HepG2 (cell line): ENCODE measurements at regions not wholly inside any gene's neighbourhood (a gene's known extent, or its start where the extent isn't known, plus 50 kb on each side); places are given as distances from the start of the nearest gene placed in this dataset.

Source experiments
- CREB1 ChIP-seq, 2 experiments: fragments of 450-650 bp in 1 of 2; IDR thresholded peaks; 2 replicates each; pipeline ENCODE4 v1.6.1; 2016 to 2017; ENCODE audit warnings: control low read depth in 1 of 2, mild to moderate bottlenecking in 1 of 2, missing compliant biosample characterization in 1 of 2, missing genetic modification characterization in 1 of 2
- E2F1 ChIP-seq: sonication (generic); formaldehyde crosslinking; IDR thresholded peaks from 2 replicates; pipeline ENCODE4 v1.5.0; 2020; ENCODE audit warnings: missing genetic modification reagents
- FOSL1 ChIP-seq: sonication (generic); formaldehyde crosslinking; IDR thresholded peaks from 2 replicates; pipeline ENCODE4 v1.9.0; 2021; ENCODE audit warnings: missing genetic modification reagents, borderline replicate concordance
- FOXP1 ChIP-seq, 2 experiments: fragments of 450-650 bp in 1 of 2; IDR thresholded peaks; 2 replicates each; pipeline ENCODE4 v1.6.1; 2017 to 2018; ENCODE audit warnings: antibody characterized with exemption in 1 of 2
- HHEX ChIP-seq: IDR thresholded peaks from 2 replicates; pipeline ENCODE4 v1.6.1; 2016; ENCODE audit warnings: control low read depth
- KDM1A ChIP-seq: IDR thresholded peaks from 2 replicates; pipeline ENCODE4 v1.6.1; 2016; ENCODE audit warnings: missing compliant biosample characterization
- NONO ChIP-seq, 2 experiments: fragments of 450-650 bp in 1 of 2; sonication (generic) in 1 of 2; formaldehyde crosslinking in 1 of 2; IDR thresholded peaks in 1 of 2; conservative IDR thresholded peaks in 1 of 2; 2 replicates each; pipeline versions ENCODE4 v1.6.1 to v1.8.0; 2017 to 2022; ENCODE audit warnings: mild to moderate bottlenecking in 1 of 2, missing genetic modification reagents in 1 of 2, moderate library complexity in 1 of 2
- PHB2 ChIP-seq: fragments of 450-650 bp; IDR thresholded peaks from 2 replicates; pipeline ENCODE4 v1.6.1; 2018; ENCODE audit not compliant: partially characterized antibody
- RBM22 ChIP-seq: fragments of 200-400 bp; formaldehyde crosslinking; optimal IDR thresholded peaks from 2 replicates; pipeline ENCODE3; 2017; ENCODE audit warnings: mild to moderate bottlenecking, low read length, moderate library complexity
- RELA ChIP-seq: sonication (generic); formaldehyde crosslinking; IDR thresholded peaks from 2 replicates; pipeline ENCODE4 v1.4.0; 2020; ENCODE audit warnings: missing genetic modification reagents
- RFX1 ChIP-seq: fragments of 450-650 bp; IDR thresholded peaks from 2 replicates; pipeline ENCODE4 v1.6.1; 2017
- SMYD3 ChIP-seq: sonication (generic); formaldehyde crosslinking; IDR thresholded peaks from 2 replicates; pipeline ENCODE4 v1.8.1; 2023; ENCODE audit warnings: mild to moderate bottlenecking, missing genetic modification reagents
- SP5 ChIP-seq: IDR thresholded peaks from 2 replicates; pipeline ENCODE4 v1.6.1; 2016; ENCODE audit warnings: low read depth, borderline replicate concordance
- ZNF124 ChIP-seq: sonication (generic); formaldehyde crosslinking; IDR thresholded peaks from 2 replicates; pipeline ENCODE4 v1.4.0; 2020; ENCODE audit warnings: missing genetic modification reagents
- ZNF263 ChIP-seq: sonication (generic); formaldehyde crosslinking; IDR thresholded peaks from 2 replicates; pipeline ENCODE4 v1.4.0; 2020; ENCODE audit warnings: missing genetic modification reagents
- ZXDC ChIP-seq: sonication (generic); formaldehyde crosslinking; IDR thresholded peaks from 2 replicates; pipeline ENCODE4 v1.5.0; 2020; ENCODE audit warnings: mild to moderate bottlenecking, missing genetic modification reagents
- TF ChIP-seq, protein P1 (sequence below): IDR thresholded peaks from 2 replicates; pipeline ENCODE4 v1.6.1; 2016; ENCODE audit warnings: missing compliant biosample characterization, missing genetic modification reagents, borderline replicate concordance
- TF ChIP-seq, protein P2 (sequence below): IDR thresholded peaks from 2 replicates; pipeline ENCODE4 v1.6.1; 2016; ENCODE audit warnings: low read depth, missing genetic modification reagents, missing compliant biosample characterization
- TF ChIP-seq, protein P3 (sequence below): sonication (generic); formaldehyde crosslinking; IDR thresholded peaks from 2 replicates; pipeline ENCODE4 v1.5.1; 2020; ENCODE audit warnings: mild to moderate bottlenecking, moderate library complexity, missing genetic modification reagents

DNA sequence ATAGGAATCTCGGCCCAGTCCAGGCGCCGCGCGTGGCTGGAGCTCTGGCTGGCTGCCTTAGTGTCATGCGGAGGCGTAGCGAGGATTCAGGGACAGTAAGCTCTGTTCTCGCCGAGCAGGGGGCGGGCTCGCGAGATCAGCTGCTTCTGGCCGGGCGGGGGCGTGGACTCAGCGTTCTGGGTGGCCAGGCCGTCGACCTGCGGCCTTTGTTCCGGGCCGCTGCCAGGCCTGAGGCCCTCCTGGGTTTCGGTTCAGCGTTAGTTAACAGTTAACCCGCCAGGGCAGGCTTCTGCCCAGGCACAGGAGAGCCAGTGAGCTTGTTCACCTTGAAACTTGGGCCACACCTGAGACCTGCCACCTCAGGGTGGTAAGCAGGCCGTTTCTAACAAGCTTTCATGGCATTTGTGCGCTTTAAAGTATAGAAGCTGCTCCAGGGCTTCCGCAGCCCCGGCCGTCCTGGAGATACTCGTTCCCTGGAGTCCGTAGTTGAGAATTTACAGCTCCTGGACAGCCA, 332.2 kb upstream of the SGCG start (continued):
- TF ChIP-seq ZNF124 (CRISPR knock-in tag): no peak
- TF ChIP-seq NONO (IDR thresholded peaks at IDR 0.05): no peak
- 0 out of 2 replicates have a peak, but pooled peaks have one; percentile 13 for TF ChIP-seq NONO (CRISPR knock-in tag; conservative IDR thresholded peaks at IDR 0.05)
- TF ChIP-seq RELA (CRISPR knock-in tag): no peak
- TF ChIP-seq, protein P1, sequence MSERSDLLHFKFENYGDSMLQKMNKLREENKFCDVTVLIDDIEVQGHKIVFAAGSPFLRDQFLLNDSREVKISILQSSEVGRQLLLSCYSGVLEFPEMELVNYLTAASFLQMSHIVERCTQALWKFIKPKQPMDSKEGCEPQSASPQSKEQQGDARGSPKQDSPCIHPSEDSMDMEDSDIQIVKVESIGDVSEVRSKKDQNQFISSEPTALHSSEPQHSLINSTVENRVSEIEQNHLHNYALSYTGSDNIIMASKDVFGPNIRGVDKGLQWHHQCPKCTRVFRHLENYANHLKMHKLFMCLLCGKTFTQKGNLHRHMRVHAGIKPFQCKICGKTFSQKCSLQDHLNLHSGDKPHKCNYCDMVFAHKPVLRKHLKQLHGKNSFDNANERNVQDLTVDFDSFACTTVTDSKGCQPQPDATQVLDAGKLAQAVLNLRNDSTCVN (CRISPR knock-in tag): no peak
- no peak for TF ChIP-seq FOXP1 (IDR thresholded peaks at IDR 0.05)
- no peak for TF ChIP-seq FOXP1 (CRISPR knock-in tag; IDR thresholded peaks at IDR 0.05)
- no peak for TF ChIP-seq SMYD3 (CRISPR knock-in tag)
- no peak for TF ChIP-seq E2F1 (CRISPR knock-in tag)
- TF ChIP-seq RFX1: no peak
- TF ChIP-seq ZNF263 (CRISPR knock-in tag): no peak
- TF ChIP-seq, protein P2, sequence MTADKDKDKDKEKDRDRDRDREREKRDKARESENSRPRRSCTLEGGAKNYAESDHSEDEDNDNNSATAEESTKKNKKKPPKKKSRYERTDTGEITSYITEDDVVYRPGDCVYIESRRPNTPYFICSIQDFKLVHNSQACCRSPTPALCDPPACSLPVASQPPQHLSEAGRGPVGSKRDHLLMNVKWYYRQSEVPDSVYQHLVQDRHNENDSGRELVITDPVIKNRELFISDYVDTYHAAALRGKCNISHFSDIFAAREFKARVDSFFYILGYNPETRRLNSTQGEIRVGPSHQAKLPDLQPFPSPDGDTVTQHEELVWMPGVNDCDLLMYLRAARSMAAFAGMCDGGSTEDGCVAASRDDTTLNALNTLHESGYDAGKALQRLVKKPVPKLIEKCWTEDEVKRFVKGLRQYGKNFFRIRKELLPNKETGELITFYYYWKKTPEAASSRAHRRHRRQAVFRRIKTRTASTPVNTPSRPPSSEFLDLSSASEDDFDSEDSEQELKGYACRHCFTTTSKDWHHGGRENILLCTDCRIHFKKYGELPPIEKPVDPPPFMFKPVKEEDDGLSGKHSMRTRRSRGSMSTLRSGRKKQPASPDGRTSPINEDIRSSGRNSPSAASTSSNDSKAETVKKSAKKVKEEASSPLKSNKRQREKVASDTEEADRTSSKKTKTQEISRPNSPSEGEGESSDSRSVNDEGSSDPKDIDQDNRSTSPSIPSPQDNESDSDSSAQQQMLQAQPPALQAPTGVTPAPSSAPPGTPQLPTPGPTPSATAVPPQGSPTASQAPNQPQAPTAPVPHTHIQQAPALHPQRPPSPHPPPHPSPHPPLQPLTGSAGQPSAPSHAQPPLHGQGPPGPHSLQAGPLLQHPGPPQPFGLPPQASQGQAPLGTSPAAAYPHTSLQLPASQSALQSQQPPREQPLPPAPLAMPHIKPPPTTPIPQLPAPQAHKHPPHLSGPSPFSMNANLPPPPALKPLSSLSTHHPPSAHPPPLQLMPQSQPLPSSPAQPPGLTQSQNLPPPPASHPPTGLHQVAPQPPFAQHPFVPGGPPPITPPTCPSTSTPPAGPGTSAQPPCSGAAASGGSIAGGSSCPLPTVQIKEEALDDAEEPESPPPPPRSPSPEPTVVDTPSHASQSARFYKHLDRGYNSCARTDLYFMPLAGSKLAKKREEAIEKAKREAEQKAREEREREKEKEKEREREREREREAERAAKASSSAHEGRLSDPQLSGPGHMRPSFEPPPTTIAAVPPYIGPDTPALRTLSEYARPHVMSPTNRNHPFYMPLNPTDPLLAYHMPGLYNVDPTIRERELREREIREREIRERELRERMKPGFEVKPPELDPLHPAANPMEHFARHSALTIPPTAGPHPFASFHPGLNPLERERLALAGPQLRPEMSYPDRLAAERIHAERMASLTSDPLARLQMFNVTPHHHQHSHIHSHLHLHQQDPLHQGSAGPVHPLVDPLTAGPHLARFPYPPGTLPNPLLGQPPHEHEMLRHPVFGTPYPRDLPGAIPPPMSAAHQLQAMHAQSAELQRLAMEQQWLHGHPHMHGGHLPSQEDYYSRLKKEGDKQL (CRISPR knock-in tag): no peak
- TF ChIP-seq CREB1 (IDR thresholded peaks at IDR 0.05): no peak
- TF ChIP-seq CREB1 (CRISPR knock-in tag; IDR thresholded peaks at IDR 0.05): no peak
- TF ChIP-seq HHEX (CRISPR knock-in tag): no peak
- no peak for TF ChIP-seq RBM22
- peak; percentile 20; the same call in 1 of the 2 replicates for TF ChIP-seq FOSL1 (CRISPR knock-in tag)
- TF ChIP-seq PHB2: no peak
- peak; percentile 27; the same call in 1 of the 2 replicates for TF ChIP-seq SP5 (CRISPR knock-in tag)
- no peak for TF ChIP-seq KDM1A
- TF ChIP-seq, protein P3, sequence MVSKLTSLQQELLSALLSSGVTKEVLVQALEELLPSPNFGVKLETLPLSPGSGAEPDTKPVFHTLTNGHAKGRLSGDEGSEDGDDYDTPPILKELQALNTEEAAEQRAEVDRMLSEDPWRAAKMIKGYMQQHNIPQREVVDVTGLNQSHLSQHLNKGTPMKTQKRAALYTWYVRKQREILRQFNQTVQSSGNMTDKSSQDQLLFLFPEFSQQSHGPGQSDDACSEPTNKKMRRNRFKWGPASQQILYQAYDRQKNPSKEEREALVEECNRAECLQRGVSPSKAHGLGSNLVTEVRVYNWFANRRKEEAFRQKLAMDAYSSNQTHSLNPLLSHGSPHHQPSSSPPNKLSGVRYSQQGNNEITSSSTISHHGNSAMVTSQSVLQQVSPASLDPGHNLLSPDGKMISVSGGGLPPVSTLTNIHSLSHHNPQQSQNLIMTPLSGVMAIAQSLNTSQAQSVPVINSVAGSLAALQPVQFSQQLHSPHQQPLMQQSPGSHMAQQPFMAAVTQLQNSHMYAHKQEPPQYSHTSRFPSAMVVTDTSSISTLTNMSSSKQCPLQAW: peak; percentile 91
- 0 out of 2 replicates have a peak, but pooled peaks have one; percentile 24 for TF ChIP-seq ZXDC (CRISPR knock-in tag)
